H1 (cell line): ENCODE measurements at regions not wholly inside any gene's neighbourhood (a gene's known extent, or its start where the extent isn't known, plus 50 kb on each side); places are given as distances from the start of the nearest gene placed in this dataset.

ENCODE experiments used
- CTCF ChIA-PET: fragments of 300-600 bp; sonication (Branson Sonifier 250); formaldehyde crosslinking; loops from one replicate; lab custom pipeline; 2021; ENCODE audit not compliant: partially characterized antibody; lab: Charles Lee
- POLR2A ChIA-PET: fragments of 300-600 bp; sonication (Branson Sonifier 250); formaldehyde crosslinking; loops from one replicate; lab custom pipeline; 2021; ENCODE audit warnings: inconsistent platforms; ENCODE audit not compliant: partially characterized antibody; lab: Charles Lee
- DNase-seq, 2 experiments: peaks; one replicate each; pipeline versions ENCODE4 v3.0.0 to v3.0.0-alpha.2; 2010 to 2022; ENCODE audit warnings: low spot score in 2 of 2, low read depth in 1 of 2, mixed read lengths in 1 of 2
- FAIRE-seq: peaks from 2 replicates; lab custom pipeline; 2011; peaks lifted over from hg19 to GRCh38; lab: Jason Lieb, UNC
- H2AFZ ChIP-seq: 2 replicates; pipeline ENCODE4 v1.8.1; 2012; ENCODE audit warnings: low read length, inconsistent platforms
- H2AK5ac ChIP-seq: 2 replicates; pipeline ENCODE4 v1.6.1; 2013; ENCODE audit warnings: low read depth, low read length
- H2BK120ac ChIP-seq: replicated peaks from 2 replicates; pipeline ENCODE3; 2013; ENCODE audit warnings: low read depth, low read length, inconsistent platforms
- H2BK12ac ChIP-seq: 2 replicates; pipeline ENCODE4 v1.6.1; 2013; ENCODE audit warnings: low read depth, low read length
- H2BK15ac ChIP-seq: 2 replicates; pipeline ENCODE4 v1.6.1; 2013; ENCODE audit warnings: low read length
- H2BK20ac ChIP-seq: 2 replicates; pipeline ENCODE4 v1.6.1; 2013; ENCODE audit warnings: low read length
- H2BK5ac ChIP-seq: 2 replicates; pipeline ENCODE4 v1.6.1; 2013; ENCODE audit warnings: low read depth, low read length
- H3K14ac ChIP-seq: 2 replicates; pipeline ENCODE4 v1.6.1; 2013; ENCODE audit warnings: inconsistent platforms; ENCODE audit not compliant: insufficient read length
- H3K18ac ChIP-seq: 2 replicates; pipeline ENCODE4 v1.6.1; 2013; ENCODE audit warnings: low read length; ENCODE audit errors: extremely low read depth
- H3K23ac ChIP-seq: 2 replicates; pipeline ENCODE4 v1.6.1; 2013; ENCODE audit warnings: inconsistent platforms; ENCODE audit not compliant: insufficient read length
- H3K23me2 ChIP-seq: 2 replicates; pipeline ENCODE4 v1.6.1; 2013; ENCODE audit warnings: low read depth, low read length
- H3K27ac ChIP-seq: 2 replicates; pipeline ENCODE4 v1.6.1; 2011; ENCODE audit warnings: low read depth, low read length, inconsistent platforms
- H3K27me3 ChIP-seq, 4 experiments: replicated peaks in 1 of 4; 1 replicate in 1 of 4; 2 replicates in 3 of 4; pipeline versions ENCODE4 v1.6.1 to v1.8.1; 2011 to 2013; ENCODE audit warnings: low read length in 3 of 4, mild to moderate bottlenecking in 3 of 4, inconsistent platforms in 2 of 4, mixed read lengths in 2 of 4, moderate library complexity in 1 of 4; ENCODE audit not compliant: control insufficient read depth in 3 of 4, insufficient read depth in 3 of 4; ENCODE audit errors: extremely low read depth in 1 of 4
- H3K36me3 ChIP-seq, 4 experiments: 2 replicates each; pipeline versions ENCODE4 v1.6.1 to v1.8.1; 2011 to 2013; ENCODE audit warnings: mild to moderate bottlenecking in 4 of 4, low read length in 3 of 4, moderate library complexity in 2 of 4, control low read depth in 1 of 4, inconsistent platforms in 1 of 4; ENCODE audit not compliant: insufficient read depth in 4 of 4, control insufficient read depth in 2 of 4
- H3K4ac ChIP-seq: replicated peaks from 2 replicates; pipeline ENCODE3; 2013; ENCODE audit warnings: low read length, low read depth, mixed read lengths, inconsistent platforms; ENCODE audit not compliant: insufficient read length
- H3K4me1 ChIP-seq, 4 experiments: replicated peaks in 1 of 4; 1 replicate in 1 of 4; 2 replicates in 3 of 4; pipeline versions ENCODE4 v1.6.1 to v1.8.1; 2011 to 2013; ENCODE audit warnings: low read length in 3 of 4, inconsistent platforms in 2 of 4, mixed read lengths in 1 of 4; ENCODE audit not compliant: insufficient read depth in 4 of 4, control insufficient read depth in 3 of 4
- H3K4me2 ChIP-seq, 2 experiments: 2 replicates each; pipeline versions ENCODE4 v1.6.1 to v1.8.1; 2011 to 2013; ENCODE audit warnings: low read depth in 2 of 2, low read length in 2 of 2, control low read depth in 1 of 2, inconsistent platforms in 1 of 2, mild to moderate bottlenecking in 1 of 2; ENCODE audit not compliant: insufficient read depth in 1 of 2
- H3K4me3 ChIP-seq, 4 experiments: fragments of 200-600, 300-600 bp in 1 of 4; sonication (generic), shearing (Covaris generic), sonication (Bioruptor Twin) in 1 of 4; 2 replicates each; pipeline versions ENCODE4 v1.5.1 to v1.8.1; 2011 to 2016; ENCODE audit warnings: low read length in 4 of 4, low read depth in 3 of 4, control low read depth in 2 of 4, inconsistent platforms in 2 of 4, mild to moderate bottlenecking in 2 of 4, mixed read lengths in 1 of 4, moderate library complexity in 1 of 4; ENCODE audit not compliant: insufficient read depth in 2 of 4; ENCODE audit errors: extremely low read depth in 1 of 4
- H3K56ac ChIP-seq: replicated peaks from 2 replicates; pipeline ENCODE3; 2013; ENCODE audit warnings: low read depth, mild to moderate bottlenecking, mixed read lengths, low read length, inconsistent platforms; ENCODE audit not compliant: insufficient read length
- H3K79me1 ChIP-seq: 2 replicates; pipeline ENCODE4 v1.6.1; 2013; ENCODE audit warnings: low read depth, low read length, control low read depth
- H3K79me2 ChIP-seq, 2 experiments: 2 replicates each; pipeline versions ENCODE4 v1.6.1 to v1.8.1; 2012 to 2013; ENCODE audit warnings: low read length in 2 of 2, mild to moderate bottlenecking in 2 of 2, inconsistent platforms in 1 of 2; ENCODE audit not compliant: insufficient read depth in 2 of 2, control insufficient read depth in 1 of 2
- H3K9ac ChIP-seq, 4 experiments: replicated peaks in 1 of 4; 1 replicate in 1 of 4; 2 replicates in 3 of 4; pipeline versions ENCODE4 v1.6.1 to v1.8.1; 2011 to 2013; ENCODE audit warnings: low read depth in 3 of 4, low read length in 3 of 4, control low read depth in 2 of 4, mild to moderate bottlenecking in 2 of 4, moderate library complexity in 2 of 4, inconsistent platforms in 1 of 4; ENCODE audit errors: extremely low read depth in 1 of 4
- H3K9me3 ChIP-seq, 2 experiments: 2 replicates each; pipeline versions ENCODE4 v1.6.1 to v1.8.1; 2012 to 2013; ENCODE audit warnings: mild to moderate bottlenecking in 2 of 2, moderate library complexity in 2 of 2, control low read depth in 1 of 2, inconsistent platforms in 1 of 2, low read depth in 1 of 2, low read length in 1 of 2, mixed read lengths in 1 of 2; ENCODE audit not compliant: insufficient read depth in 2 of 2
- H4K20me1 ChIP-seq, 2 experiments: replicated peaks in 1 of 2; 2 replicates each; pipeline versions ENCODE3 to v1.8.1; 2011 to 2013; ENCODE audit warnings: inconsistent platforms in 2 of 2, low read length in 2 of 2, mild to moderate bottlenecking in 1 of 2; ENCODE audit not compliant: insufficient read depth in 2 of 2, control insufficient read depth in 1 of 2
- H4K5ac ChIP-seq: 2 replicates; pipeline ENCODE4 v1.6.1; 2013; ENCODE audit warnings: low read length, low read depth, mixed read lengths, inconsistent platforms; ENCODE audit not compliant: insufficient read length
- H4K8ac ChIP-seq: 2 replicates; pipeline ENCODE4 v1.8.0; 2013; ENCODE audit warnings: mild to moderate bottlenecking, moderate library complexity, low read length, inconsistent platforms; ENCODE audit not compliant: insufficient read depth; ENCODE audit errors: extremely low read depth
- H4K91ac ChIP-seq: replicated peaks from 2 replicates; pipeline ENCODE3; 2013; ENCODE audit warnings: low read length, mixed read lengths, inconsistent platforms; ENCODE audit not compliant: insufficient read length
- CHD2 ChIP-seq: IDR thresholded peaks from 2 replicates; pipeline ENCODE4 v1.6.1; 2012; ENCODE audit warnings: low read length, improper control_type of control experiment
- CTBP2 ChIP-seq: IDR thresholded peaks from 2 replicates; pipeline ENCODE4 v1.7.0; 2011; ENCODE audit warnings: borderline replicate concordance, mild to moderate bottlenecking, moderate library complexity, mixed read lengths, low read length; ENCODE audit not compliant: insufficient read depth, insufficient read length
- E2F6 ChIP-seq: IDR thresholded peaks from 2 replicates; pipeline ENCODE4 v1.6.1; 2012; ENCODE audit warnings: inconsistent platforms
- EP300 ChIP-seq, 2 experiments: IDR thresholded peaks; 1 replicate in 1 of 2; 2 replicates in 1 of 2; pipeline ENCODE4 v1.6.1; 2011 to 2012; ENCODE audit warnings: low read depth in 2 of 2, low read length in 2 of 2, mild to moderate bottlenecking in 2 of 2, borderline replicate concordance in 1 of 2, inconsistent platforms in 1 of 2, moderate library complexity in 1 of 2
- GABPA ChIP-seq: IDR thresholded peaks from 2 replicates; pipeline ENCODE4 v1.6.1; 2011; ENCODE audit warnings: mild to moderate bottlenecking, low read length, moderate library complexity, borderline replicate concordance; ENCODE audit not compliant: insufficient read depth
- KDM1A ChIP-seq: fragments of 200-600, 300-600 bp; sonication (generic); IDR thresholded peaks from 2 replicates; pipeline ENCODE4 v1.7.1; 2016; ENCODE audit warnings: mild to moderate bottlenecking, low read length, borderline replicate concordance
- PHF8 ChIP-seq: fragments of 200-600 bp; sonication (generic); conservative IDR thresholded peaks from 2 replicates; pipeline ENCODE4 v1.7.1; 2012; ENCODE audit warnings: low read depth, mild to moderate bottlenecking, inconsistent platforms, low read length, moderate library complexity
- POLR2AphosphoS5 ChIP-seq: IDR thresholded peaks from 2 replicates; pipeline ENCODE4 v1.6.1; 2011; ENCODE audit warnings: low read depth, low read length
- RAD21 ChIP-seq, 2 experiments: IDR thresholded peaks in 1 of 2; conservative IDR thresholded peaks in 1 of 2; 2 replicates each; pipeline ENCODE4 v1.6.1; 2011; ENCODE audit warnings: low read depth in 2 of 2, low read length in 2 of 2, improper control_type of control experiment in 1 of 2, inconsistent platforms in 1 of 2, mild to moderate bottlenecking in 1 of 2, moderate library complexity in 1 of 2
- SAP30 ChIP-seq: fragments of 300-600 bp; sonication (generic); IDR thresholded peaks from 2 replicates; pipeline ENCODE4 v1.7.1; 2012; ENCODE audit warnings: low read length, moderate library complexity, mild to moderate bottlenecking, inconsistent platforms; ENCODE audit not compliant: insufficient read depth, insufficient replicate concordance
- SUZ12 ChIP-seq: fragments of 200-600 bp; sonication (generic); IDR thresholded peaks from 2 replicates; pipeline ENCODE4 v1.6.1; 2012; ENCODE audit warnings: mild to moderate bottlenecking, inconsistent platforms, low read length, moderate library complexity, mixed read lengths
- YY1 ChIP-seq: IDR thresholded peaks from 2 replicates; pipeline ENCODE4 v1.6.1; 2011; ENCODE audit warnings: low read depth, mild to moderate bottlenecking, low read length
- WGBS, 2 experiments: shearing (Covaris generic) in 1 of 2; methylation state at CpG; one replicate each; pipeline versions ENCODE4 v1.1.6 to v1.1.7; 2013 to 2015; ENCODE audit warnings: low lambda C conversion rate in 2 of 2, mixed read lengths in 2 of 2, inconsistent platforms in 1 of 2, low coverage in 1 of 2, missing lambda C conversion rate in 1 of 2; ENCODE audit not compliant: insufficient replicate concordance in 2 of 2, insufficient coverage in 1 of 2, insufficient read length in 1 of 2; ENCODE audit errors: extremely low coverage in 1 of 2, missing lambda C conversion rate in 1 of 2; 5-methylcytosine and 5-hydroxymethylcytosine counted together

GRCh38 chrX:42434458-42435166, 343.4 kb downstream of the PPP1R2C start:
- Histone ChIP-seq H2BK12ac (no peak overlapping the region), H2BK120ac (no peak overlapping the region), H2AK5ac (no peak overlapping the region), H3K23me2 (no peaks in the 10 kb centered on the region), H2BK5ac (no peak overlapping the region), H4K20me1 (no peaks in the 10 kb centered on the region), H3K9ac (no peak overlapping the region), H3K18ac (no peak overlapping the region), H3K4me2 (no peak overlapping the region), H3K27me3 (no peaks in the 10 kb centered on the region), H3K79me2 (no peaks in the 10 kb centered on the region), H3K27ac (no peak overlapping the region), H3K79me1 (no peaks in the 10 kb centered on the region), H3K4me1 (0 out of 7 replicates have a peak, but pooled peaks cover 0 to 2% (median 0%) of the 10 kb centered on the region in 4 experiments), H2BK20ac (no peak overlapping the region), H4K91ac (no peak overlapping the region), H3K14ac (no peak overlapping the region), H2AFZ (no peak overlapping the region), H3K23ac (no peak overlapping the region), H2BK15ac (no peak overlapping the region), H3K36me3 (no peaks in the 10 kb centered on the region), H4K8ac (no peak overlapping the region), H3K56ac (no peak overlapping the region), H4K5ac (no peak overlapping the region), H3K4ac (no peak overlapping the region), H3K4me3 (no peak overlapping the region), H3K9me3 (0 out of 4 replicates have a peak, but pooled peaks cover 0 to 4% of the 10 kb centered on the region in 2 experiments)
- WGBS, 2 experiments: 88% methylated on average over 4 of the region's 4 CpGs; no CpG with 5 or more reads in 1 of the 2 experiments
- CTCF ChIA-PET: no interaction called here
- POLR2A ChIA-PET: no interaction called here
- peak; percentile 70 for FAIRE-seq
- no peak for DNase-seq
- TF ChIP-seq KDM1A (no peak), CHD2 (no peak), POLR2AphosphoS5 (no peak), GABPA (no peak), E2F6 (no peak), SAP30 (no peak), PHF8 (no peak), SUZ12 (no peak), CTBP2 (no peak), EP300 (IDR thresholded peaks at IDR 0.05; ENCODE audit: borderline replicate concordance in 1 of 2, low read depth in 2 of 2, low read length in 2 of 2) (no peak), YY1 (no peak), RAD21 (IDR thresholded peaks at IDR 0.05 in 1 of 2, conservative IDR thresholded peaks at IDR 0.05 in 1 of 2; ENCODE audit: low read depth in 2 of 2, low read length in 2 of 2) (no peak)
